Adrenal gland (tissue), 9 donors: ENCODE measurements at regions not wholly inside any gene's neighbourhood (a gene's known extent, or its start where the extent isn't known, plus 50 kb on each side); places are given as distances from the start of the nearest gene placed in this dataset.

Source experiments
- DNase-seq, 7 donors: peaks; one replicate each; pipeline ENCODE4 v3.0.0-alpha.2; 2019 to 2020
- H3K27ac ChIP-seq, 5 donors: fragments of 200-600 bp; sonication (generic) in 4 of 5; 1 replicate in 3 of 5; 2 replicates in 2 of 5; pipeline versions ENCODE4 v1.5.1 to v1.8.0; 2016 to 2020; ENCODE audit warnings: mild to moderate bottlenecking in 1 of 5
- H3K27me3 ChIP-seq: fragments of 200-600 bp; 2 replicates; pipeline ENCODE4 v1.8.0; 2021
- H3K36me3 ChIP-seq, 2 donors: fragments of 200-600 bp; replicated peaks in 1 of 2; 1 replicate in 1 of 2; 2 replicates in 1 of 2; pipeline versions ENCODE4 v1.5.1 to v1.8.0; 2018 to 2022
- H3K4me1 ChIP-seq, 2 donors: fragments of 200-600 bp; replicated peaks in 1 of 2; 1 replicate in 1 of 2; 2 replicates in 1 of 2; pipeline versions ENCODE4 v1.5.1 to v1.8.0; 2018 to 2021
- H3K4me3 ChIP-seq, 4 donors: fragments of 200-600 bp; sonication (generic) in 3 of 4; one replicate each; pipeline ENCODE4 v1.5.1; 2016 to 2018
- H3K9me3 ChIP-seq, 3 donors: fragments of 200-600 bp; sonication (generic) in 1 of 3; replicated peaks in 1 of 3; 1 replicate in 2 of 3; 2 replicates in 1 of 3; pipeline versions ENCODE4 v1.5.1 to v1.8.0; 2016 to 2021
- CTCF ChIP-seq, 6 experiments: fragments of 450-650 bp in 4 of 6; fragments of 200-600 bp in 2 of 6; sonication (generic) in 1 of 6; IDR thresholded peaks; 1 replicate in 5 of 6; 2 replicates in 1 of 6; pipeline versions ENCODE4 v1.5.1 to v1.8.0; 2016 to 2021; ENCODE audit warnings: antibody characterized with exemption in 6 of 6, mild to moderate bottlenecking in 2 of 6, moderate library complexity in 1 of 6
- POLR2A ChIP-seq, 2 donors: fragments of 450-650 bp; IDR thresholded peaks; one replicate each; pipeline ENCODE4 v1.6.1; 2017; ENCODE audit warnings: antibody characterized with exemption in 2 of 2, mild to moderate bottlenecking in 2 of 2, moderate library complexity in 1 of 2
- WGBS, 4 donors: extraction: QIAGEN DNeasy Blood & Tissue Kit in 2 of 4; methylation state at CpG; one replicate each; pipeline versions ENCODE4 v1.1.5 to v1.1.7; 2013 to 2017; 5-methylcytosine and 5-hydroxymethylcytosine counted together
- intact Hi-C, 2 donors: fragments of 100-400 bp; cut with DNase I; formaldehyde crosslinking; loops; one replicate each; pipeline versions ENCODE4 v1.14.1 to v1.15.0; 2022 to 2023
- donor health status: healthy with polysubstance abuse.
- donor health status: Bipolar disorder and iron deficiency.
- donor health status: DM: yes; HTN: yes; CAD: no.
- donor health status: DM: no; HTN: no; CAD: no.
- donor health status: DM: no; HTN: no; CAD: no.

- 73 to 92% (median 81%) methylated on average over 4 of the region's 4 CpGs for WGBS, 4 donors
- H3K4me3 ChIP-seq, result no peak overlapping the region
- DNase-seq, result no peak
- no peak overlapping the region for H3K27ac ChIP-seq
- no peaks in the 10 kb centered on the region for H3K36me3 ChIP-seq
- H3K27me3 ChIP-seq, result no peaks in the 10 kb centered on the region
- peaks cover 0 to 10% of the 10 kb centered on the region in 2 donors for H3K4me1 ChIP-seq
- TF ChIP-seq POLR2A (IDR thresholded peaks at IDR 0.05) (no peak), CTCF (IDR thresholded peaks at IDR 0.05) (no peak)
- H3K9me3 ChIP-seq, result no peaks in the 10 kb centered on the region
- intact Hi-C loops, result no loop called here
These were observed 296.3 kb upstream of the KLF3 start for GRCh38 chr4:38367642-38368174.

DNA sequence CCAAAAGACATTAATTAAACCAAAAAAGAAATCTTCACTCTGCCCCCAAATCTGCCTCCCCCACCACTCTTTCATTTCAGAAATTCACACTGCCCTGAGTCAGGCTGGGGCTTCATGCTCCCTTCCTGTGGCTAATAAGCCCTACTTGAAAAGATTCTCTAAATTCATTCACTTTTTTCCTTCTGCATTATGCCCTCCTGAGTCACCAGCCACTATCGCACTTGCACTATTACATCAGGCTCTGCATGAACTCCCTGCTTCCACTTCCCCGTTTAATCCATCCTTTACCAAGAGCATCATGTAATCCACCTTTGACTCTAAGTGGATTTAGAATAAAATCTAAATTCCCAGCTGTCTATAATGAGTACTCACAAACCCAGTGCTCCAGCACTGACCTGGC lies 295.4 kb upstream of the KLF3 start:
- Histone ChIP-seq H3K4me3 (no peak overlapping the region), H3K4me1 (peaks cover 0 to 10% of the 10 kb centered on the region in 2 donors), H3K27ac (no peak overlapping the region), H3K36me3 (no peaks in the 10 kb centered on the region), H3K27me3 (no peaks in the 10 kb centered on the region), H3K9me3 (no peaks in the 10 kb centered on the region)
- DNase-seq, result peak in 1 of 7 donors; percentile 7
- intact Hi-C loops, result no loop called here
- 64 to 84% (median 82%) methylated on average over 2 of the region's 2 CpGs for WGBS, 4 donors
- TF ChIP-seq CTCF (IDR thresholded peaks at IDR 0.05) (no peak), POLR2A (IDR thresholded peaks at IDR 0.05) (no peak)

DNA sequence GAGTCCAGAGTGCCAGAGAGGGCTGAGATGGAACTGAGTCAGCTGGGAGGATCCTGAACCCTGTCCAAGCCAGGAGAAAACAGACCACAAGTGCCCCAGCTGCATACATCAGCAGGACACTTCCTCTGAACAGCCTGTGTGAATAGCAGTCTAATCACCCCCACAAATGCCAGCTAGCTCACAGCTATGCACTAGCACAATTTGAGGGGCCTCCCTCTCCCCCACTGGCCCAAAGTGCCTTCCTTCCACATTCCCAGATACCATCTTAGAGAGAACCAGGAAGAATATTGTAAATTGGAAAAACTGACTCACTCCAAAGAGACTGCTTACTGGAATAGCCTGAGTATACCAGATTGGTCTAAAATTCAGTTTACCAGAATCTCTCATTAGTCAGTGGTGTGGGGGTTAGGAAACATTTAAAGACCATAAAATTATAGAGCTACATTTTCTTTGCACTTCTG lies 292.6 kb upstream of the KLF3 start:
- H3K4me1 ChIP-seq, result peaks cover 0 to 7% of the 10 kb centered on the region in 2 donors
- DNase-seq, result peak in 3 of 7 donors; percentile 16 to 31 (median 26)
- H3K36me3 ChIP-seq, result no peaks in the 10 kb centered on the region
- no peaks in the 10 kb centered on the region for H3K27me3 ChIP-seq
- TF ChIP-seq POLR2A (IDR thresholded peaks at IDR 0.05), result no peak
- TF ChIP-seq CTCF (IDR thresholded peaks at IDR 0.05), result no peak
- intact Hi-C loops, result no loop called here
- no peak overlapping the region for H3K4me3 ChIP-seq
- no peaks in the 10 kb centered on the region for H3K9me3 ChIP-seq
- peak overlapping the region in 2 of 5 donors; percentile 14 to 46 for H3K27ac ChIP-seq

DNA sequence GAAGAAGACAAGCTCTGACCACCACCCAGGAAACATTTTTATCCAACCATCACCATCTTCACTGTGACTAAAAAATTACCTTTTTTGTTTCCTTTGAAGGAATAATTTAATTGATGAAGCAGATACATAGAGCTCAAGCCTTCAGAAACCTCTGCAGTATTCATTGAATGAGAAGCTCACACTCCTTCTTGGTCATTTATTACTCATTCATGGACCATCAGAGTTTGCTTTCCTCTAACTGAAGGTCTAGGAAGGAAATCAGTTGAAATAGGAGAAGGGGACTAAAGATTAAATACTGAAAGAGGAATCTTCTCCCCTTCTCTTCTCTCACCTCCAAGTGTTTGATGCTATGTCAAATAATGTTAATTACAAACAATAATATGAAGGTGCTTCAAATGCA lies 290.6 kb upstream of the KLF3 start:
- TF ChIP-seq CTCF (IDR thresholded peaks at IDR 0.05), result no peak
- no peak for TF ChIP-seq POLR2A (IDR thresholded peaks at IDR 0.05)
- DNase-seq, result no peak
- Histone ChIP-seq H3K36me3 (no peaks in the 10 kb centered on the region), H3K9me3 (no peaks in the 10 kb centered on the region), H3K4me1 (peaks cover 0 to 5% of the 10 kb centered on the region in 2 donors), H3K27ac (no peak overlapping the region), H3K27me3 (no peaks in the 10 kb centered on the region), H3K4me3 (no peak overlapping the region)
- intact Hi-C loops, result no loop called here
